HuH-7 (cell line): ENCODE measurements at regions not wholly inside any gene's neighbourhood (a gene's known extent, or its start where the extent isn't known, plus 50 kb on each side); places are given as distances from the start of the nearest gene placed in this dataset.
"Not testable (repeated sequence)": the region's sequence is repeated elsewhere in the genome, so short reads cannot be mapped to it uniquely, and the experiment has no call there.

Source experiments
- DNase-seq: peaks from one replicate; pipeline ENCODE4 v3.0.0; 2011; ENCODE audit warnings: low spot score

- not testable (repeated sequence) for DNase-seq
Observed at GRCh38 chr5:44756097-44756496, 52.6 kb upstream of the MRPS30 start.

DNA sequence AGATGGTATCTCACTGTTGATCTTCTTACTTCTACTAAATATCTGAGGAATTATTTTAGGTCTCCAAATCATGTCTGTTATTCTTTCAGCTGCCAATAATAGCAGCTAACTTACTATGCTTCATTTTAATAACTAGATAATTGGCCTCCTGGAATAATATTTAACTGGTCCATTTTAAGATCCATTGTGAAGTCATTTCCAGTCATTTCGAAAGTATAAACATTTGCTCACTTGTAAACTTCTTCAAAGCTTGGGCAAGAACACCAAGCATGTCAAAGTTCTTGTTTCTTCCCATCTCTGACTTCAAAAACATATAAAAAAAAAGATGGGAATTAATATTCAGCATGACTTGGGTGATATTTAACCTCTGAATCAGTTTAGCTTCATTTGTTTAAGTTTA is 61.4 kb upstream of the MRPS30 start:
- no peak for DNase-seq

- no peak for DNase-seq
Observed at GRCh38 chr5:44740660-44741059, 68.1 kb upstream of the MRPS30 start.

DNA sequence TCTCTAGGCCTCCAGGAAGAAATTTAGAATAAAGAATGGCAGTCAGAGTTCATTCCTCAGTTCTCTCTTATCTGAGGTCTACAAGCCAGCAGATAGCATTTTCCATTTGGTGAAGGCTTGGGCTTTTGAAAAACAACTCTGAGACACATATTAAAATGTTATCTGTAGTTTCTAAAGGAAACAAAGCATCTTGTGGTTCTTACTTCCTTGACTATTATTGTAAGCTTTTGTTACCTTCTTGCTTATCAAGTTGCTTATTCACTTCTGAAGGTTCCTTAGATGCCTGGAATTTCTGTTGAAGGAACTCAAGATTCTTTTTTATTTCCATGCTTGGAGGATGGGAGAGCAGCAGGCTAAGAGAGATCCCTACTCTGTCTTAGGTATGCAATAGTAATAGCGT is 79.2 kb upstream of the MRPS30 start:
- DNase-seq: no peak

GRCh38 chr5:44727100-44727499 is 81.6 kb upstream of the MRPS30 start:
- no peak for DNase-seq

DNA sequence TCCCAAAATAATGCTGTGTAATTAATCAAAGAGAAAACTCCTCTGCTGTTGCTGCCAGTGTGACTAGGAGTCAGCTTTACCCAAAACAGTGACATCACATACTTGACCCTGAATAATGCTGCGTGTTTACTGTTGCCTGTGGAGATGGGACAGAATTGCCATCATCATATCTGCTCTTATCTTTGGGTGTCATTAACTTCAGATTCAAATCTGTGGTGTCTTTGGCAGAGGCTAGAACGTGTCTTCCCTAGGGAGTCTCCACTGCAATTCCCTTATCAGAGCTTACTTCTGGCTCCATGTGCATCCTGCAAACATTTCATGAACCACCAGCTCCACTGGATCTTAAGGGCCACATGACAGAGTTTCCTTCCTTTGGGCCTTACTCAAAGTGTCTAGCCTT is 88.9 kb upstream of the MRPS30 start:
- DNase-seq: no peak

- no peak for DNase-seq
Observed at GRCh38 chr5:44714871-44715561, 93.7 kb upstream of the MRPS30 start.

- no peak for DNase-seq
Observed at GRCh38 chr5:44713446-44713845, 95.3 kb upstream of the MRPS30 start.

DNA sequence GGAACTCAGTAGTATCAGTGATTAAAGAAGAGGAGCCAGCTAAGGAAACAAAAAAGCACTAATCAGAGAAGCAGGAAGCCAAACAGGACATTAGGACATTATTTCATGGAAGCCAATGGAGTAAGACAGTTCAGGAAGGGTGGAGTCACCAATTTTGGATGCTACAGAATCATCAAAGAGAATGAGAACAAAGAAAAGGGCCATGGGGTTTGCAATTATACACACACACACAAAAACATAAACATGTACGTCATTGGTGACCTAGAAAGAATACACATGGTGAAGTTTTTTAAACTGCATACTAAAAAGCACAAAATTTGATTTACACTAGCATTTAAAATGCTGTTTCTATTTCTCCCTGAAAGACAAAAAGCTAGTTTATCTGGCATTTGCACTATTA is 96.8 kb upstream of the MRPS30 start:
- DNase-seq: no peak

- no peak for DNase-seq
Observed at GRCh38 chr5:44708602-44709001, 100.1 kb upstream of the MRPS30 start.

DNA sequence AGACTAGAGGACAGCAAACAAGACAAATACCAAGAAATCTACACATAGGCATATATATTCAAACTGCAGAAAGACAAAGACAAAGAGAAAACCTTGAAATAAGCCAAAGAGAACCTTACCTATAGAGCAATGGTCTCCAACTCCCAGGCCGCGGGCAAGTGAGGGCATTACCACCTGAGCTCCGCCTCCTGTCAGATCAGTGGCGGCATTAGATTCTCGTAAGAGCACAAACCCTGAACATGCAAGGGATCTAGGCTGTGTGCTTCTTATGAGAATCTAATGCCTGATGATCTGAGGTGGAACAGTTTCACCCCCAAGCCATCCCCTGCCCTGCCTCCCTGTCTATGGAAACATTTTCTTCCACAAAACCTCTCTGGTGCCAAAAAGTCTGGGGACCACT is 101.0 kb upstream of the MRPS30 start:
- DNase-seq: no peak

GRCh38 chr5:44697025-44697424 is 111.7 kb upstream of the MRPS30 start:
- DNase-seq: no peak

DNA sequence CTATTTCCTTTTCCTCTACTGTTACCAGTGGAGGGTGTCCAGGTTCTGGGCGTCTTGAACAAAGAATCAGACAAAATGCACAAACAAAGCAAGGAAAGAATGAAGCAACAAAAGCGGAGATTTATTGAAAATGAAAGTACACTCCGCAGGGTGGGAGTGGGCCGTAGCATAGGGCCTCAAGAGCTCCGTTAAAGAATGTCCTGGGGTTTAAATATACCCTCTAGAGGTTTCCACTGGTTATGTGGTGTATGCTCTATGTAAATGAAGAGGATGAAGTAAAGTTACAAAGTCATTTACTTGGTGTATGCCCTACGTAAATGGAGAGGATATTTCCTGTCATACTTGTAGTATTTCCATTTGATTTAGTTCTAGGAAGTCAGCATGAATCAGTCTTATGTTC is 113.5 kb upstream of the MRPS30 start:
- no peak for DNase-seq

DNA sequence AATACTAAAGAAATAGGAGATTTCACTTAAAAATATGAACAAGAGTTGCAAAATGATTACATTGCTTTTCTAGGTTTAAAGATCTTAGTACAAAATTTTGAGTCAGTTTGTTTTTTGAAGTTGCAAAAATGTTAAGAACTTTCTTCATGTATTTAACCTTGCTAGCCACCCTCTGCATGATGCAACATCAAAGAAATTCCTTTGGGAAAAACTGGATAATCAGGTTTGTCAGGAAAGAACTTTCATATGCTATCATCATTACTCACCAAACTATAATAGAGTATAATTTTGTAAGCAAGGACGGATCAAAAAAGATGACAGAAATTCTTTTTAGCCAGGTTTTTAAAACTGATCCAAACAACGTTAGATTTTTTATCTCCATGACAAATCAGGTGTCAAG is 116.9 kb upstream of the MRPS30 start:
- no peak for DNase-seq

GRCh38 chr5:44681906-44682305 is 126.8 kb upstream of the MRPS30 start:
- no peak for DNase-seq

GRCh38 chr5:44679214-44679613 is 129.5 kb upstream of the MRPS30 start:
- no peak for DNase-seq

DNA sequence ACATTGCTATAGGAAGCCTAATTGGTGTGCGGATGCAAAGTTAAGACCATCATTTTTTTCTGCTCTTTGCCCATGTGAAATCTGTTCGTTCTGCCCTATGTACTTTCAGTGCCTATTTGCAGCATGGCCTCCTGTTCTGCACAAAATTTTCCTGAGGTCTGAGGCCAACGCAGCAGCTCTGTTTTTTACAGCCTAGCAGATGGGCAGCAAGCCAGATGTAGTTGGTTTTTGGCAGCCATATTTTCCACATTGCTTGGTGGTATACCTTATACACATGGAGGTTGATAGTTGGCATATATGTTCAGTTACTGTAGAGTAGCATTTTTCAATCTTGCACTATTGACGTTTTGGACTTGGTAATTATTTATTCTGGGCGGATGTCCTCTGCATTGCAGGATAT is 133.5 kb upstream of the MRPS30 start:
- DNase-seq: no peak

GRCh38 chr5:44674461-44674860 is 134.3 kb upstream of the MRPS30 start:
- no peak for DNase-seq

GRCh38 chr5:44668471-44668870 is 140.3 kb upstream of the MRPS30 start:
- not testable (repeated sequence) for DNase-seq

- no peak for DNase-seq
Observed at GRCh38 chr5:44665101-44665701, 143.5 kb upstream of the MRPS30 start.

DNA sequence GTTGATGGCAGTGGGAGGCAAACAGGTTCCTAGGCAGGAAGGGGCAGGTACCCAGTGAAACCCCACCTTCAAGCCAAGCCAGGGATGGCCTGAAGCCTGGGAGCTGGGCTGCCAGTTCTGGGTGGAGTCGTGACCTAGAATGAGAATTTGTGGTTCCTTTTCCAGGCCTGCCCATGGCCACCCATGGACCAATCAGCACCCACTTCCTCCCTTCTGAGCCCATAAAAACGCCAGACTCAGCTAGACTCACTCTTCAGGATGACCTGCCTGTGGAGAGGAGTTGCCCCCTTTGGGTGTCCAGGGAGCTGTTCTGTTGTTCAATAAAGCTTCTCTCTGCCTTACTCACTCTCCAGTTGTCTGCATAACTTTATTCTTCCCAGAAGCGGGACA is 144.0 kb upstream of the MRPS30 start:
- no peak for DNase-seq

DNA sequence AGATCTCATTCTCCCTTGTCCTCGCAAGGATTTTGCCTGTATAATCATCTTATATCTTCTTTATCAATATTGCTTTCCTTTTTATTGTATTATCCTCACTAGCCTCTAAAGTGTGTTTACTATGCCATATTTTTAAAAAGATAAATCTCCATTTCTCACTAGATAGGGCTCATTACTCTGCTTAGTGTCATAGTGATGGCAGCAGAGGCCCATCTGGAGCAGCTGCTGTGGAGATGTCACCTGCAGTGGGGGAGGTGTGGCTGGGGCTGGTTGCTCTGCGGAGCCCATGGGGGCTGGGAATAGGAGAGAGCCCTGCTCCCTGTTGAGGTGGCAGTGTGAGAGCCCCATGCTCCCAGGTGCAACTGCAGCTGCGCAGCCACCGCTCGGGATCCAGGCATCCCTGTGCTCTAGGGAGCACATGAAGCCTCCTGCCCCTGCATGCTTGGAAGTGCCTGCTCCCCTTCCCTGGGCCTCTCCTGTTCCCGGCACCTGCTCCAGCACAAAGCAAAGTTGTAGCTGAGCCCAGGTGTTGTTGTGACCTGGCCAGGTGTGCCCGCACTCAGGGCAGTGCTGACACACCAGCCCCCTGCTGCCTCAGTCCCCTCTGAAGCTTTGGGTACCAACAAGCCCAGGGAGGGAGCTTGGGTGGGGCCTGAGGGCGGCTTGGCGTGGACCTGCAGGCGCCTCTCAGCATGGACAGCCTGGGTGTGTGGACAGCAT is 144.6 kb upstream of the MRPS30 start:
- no peak for DNase-seq

DNA sequence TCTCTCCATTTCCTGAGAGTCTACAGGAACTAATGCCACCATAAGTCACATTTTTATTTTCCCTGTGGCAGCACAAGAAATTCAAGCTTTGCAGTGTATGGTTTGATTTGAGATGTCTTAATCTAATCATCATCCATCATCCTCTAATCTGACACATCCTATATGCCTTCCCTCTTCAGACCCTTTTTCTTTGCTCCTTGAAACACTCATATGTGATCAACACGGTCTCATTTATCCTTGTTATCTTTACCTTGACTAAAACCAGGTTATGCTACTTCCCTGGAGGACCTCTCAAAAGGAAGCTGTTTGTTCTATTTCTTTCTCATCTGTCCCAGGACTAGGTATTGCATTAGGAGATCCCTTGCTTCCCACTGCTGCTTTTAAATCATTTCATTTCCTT is 146.9 kb upstream of the MRPS30 start:
- DNase-seq: no peak

DNA sequence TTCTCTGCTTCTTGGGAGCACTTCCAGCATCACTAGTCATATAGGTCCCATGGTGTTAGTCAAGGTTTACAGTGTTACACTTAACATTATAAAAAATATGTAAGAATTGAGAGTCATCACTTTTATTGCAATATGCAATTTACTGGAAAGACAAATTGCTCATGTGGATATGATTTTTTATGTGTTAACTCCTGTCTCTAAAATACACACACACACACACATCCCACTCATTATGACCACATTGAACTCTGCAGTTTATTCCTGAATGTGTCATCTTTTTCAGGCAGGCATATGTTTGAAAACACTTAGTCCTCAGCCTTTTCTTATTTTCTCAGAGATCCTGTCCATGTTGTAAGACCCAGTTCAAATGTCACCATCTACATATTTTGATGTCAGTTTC is 148.5 kb upstream of the MRPS30 start:
- no peak for DNase-seq
